SU-DHL-6 (cell line): ENCODE measurements at regions not wholly inside any gene's neighbourhood (a gene's known extent, or its start where the extent isn't known, plus 50 kb on each side); places are given as distances from the start of the nearest gene placed in this dataset.

Source experiments
- H2AFZ ChIP-seq: fragments of 200-600 bp; sonication (generic); 2 replicates; pipeline ENCODE4 v1.6.1; 2014; ENCODE audit warnings: low read depth, mild to moderate bottlenecking, moderate library complexity, mixed read lengths, antibody characterized with exemption, low read length; ENCODE audit not compliant: severe bottlenecking
- H3F3A ChIP-seq: fragments of 200-600 bp; shearing (Covaris generic); 2 replicates; pipeline ENCODE4 v1.6.0; 2016; ENCODE audit warnings: antibody characterized with exemption, mild to moderate bottlenecking; ENCODE audit not compliant: insufficient read depth
- H3K27ac ChIP-seq: fragments of 200-600 bp; sonication (generic); 2 replicates; pipeline ENCODE4 v1.5.1; 2016; ENCODE audit warnings: low read depth, mild to moderate bottlenecking, low read length, moderate library complexity, mixed read lengths
- H3K27me3 ChIP-seq: fragments of 200-600 bp; sonication (generic), shearing (Covaris generic); 2 replicates; pipeline ENCODE4 v1.6.0; 2014; ENCODE audit warnings: mild to moderate bottlenecking, low read length
- H3K36me3 ChIP-seq: fragments of 200-600 bp; sonication (generic); 2 replicates; pipeline ENCODE4 v1.6.1; 2014; ENCODE audit warnings: mild to moderate bottlenecking, low read length, mixed read lengths
- H3K4me2 ChIP-seq: fragments of 300-600, 200-600 bp; shearing (Covaris generic), sonication (generic); 2 replicates; pipeline ENCODE4 v1.6.0; 2014; ENCODE audit warnings: low read length, low read depth, mild to moderate bottlenecking; ENCODE audit not compliant: poor library complexity, severe bottlenecking
- H3K4me3 ChIP-seq: fragments of 200-600 bp; sonication (generic); 2 replicates; pipeline ENCODE4 v1.5.1; 2014; ENCODE audit warnings: antibody characterized with exemption, low read length, mild to moderate bottlenecking, mixed read lengths; ENCODE audit not compliant: insufficient read depth, poor library complexity, severe bottlenecking
- H3K79me2 ChIP-seq: fragments of 200-600 bp; sonication (generic); 2 replicates; pipeline ENCODE4 v1.6.1; 2014; ENCODE audit warnings: mild to moderate bottlenecking, low read length, moderate library complexity; ENCODE audit not compliant: insufficient read depth
- H3K9ac ChIP-seq: fragments of 200-600 bp; sonication (generic); 2 replicates; pipeline ENCODE4 v1.7.0; 2014; ENCODE audit warnings: mild to moderate bottlenecking, low read length
- H3K9me2 ChIP-seq: fragments of 200-600 bp; sonication (generic); replicated peaks from 2 replicates; pipeline ENCODE4 v1.6.1; 2014; ENCODE audit warnings: low read length; ENCODE audit not compliant: insufficient read depth
- H3K9me3 ChIP-seq: fragments of 200-600 bp; sonication (generic); 2 replicates; pipeline ENCODE4 v1.6.1; 2014; ENCODE audit warnings: low read length, mixed read lengths; ENCODE audit not compliant: insufficient read depth
- H4K20me1 ChIP-seq: fragments of 200-600 bp; sonication (generic); 2 replicates; pipeline ENCODE4 v1.6.1; 2014; ENCODE audit warnings: low read depth, mild to moderate bottlenecking, antibody characterized with exemption, low read length, moderate library complexity, mixed read lengths
- CTCF ChIP-seq: fragments of 200-600 bp; sonication (generic); IDR thresholded peaks from one replicate; pipeline ENCODE4 v1.5.1; 2017; ENCODE audit warnings: antibody characterized with exemption, mild to moderate bottlenecking, low read length, moderate library complexity; ENCODE audit not compliant: insufficient read depth, poor library complexity, severe bottlenecking
- EZH2phosphoT487 ChIP-seq: fragments of 200-600 bp; sonication (generic), shearing (Covaris generic); conservative IDR thresholded peaks from 2 replicates; pipeline ENCODE4 v1.6.1; 2018; ENCODE audit warnings: mild to moderate bottlenecking, antibody characterized with exemption, low read length, moderate library complexity, mixed read lengths

- H3K36me3 ChIP-seq: no peaks in the 10 kb centered on the region
- no peak overlapping the region for H3K4me2 ChIP-seq
- TF ChIP-seq EZH2phosphoT487 (no peak), CTCF (no peak)
- H3F3A ChIP-seq: no peaks in the 10 kb centered on the region
- H3K9ac ChIP-seq: no peak overlapping the region
- H3K27ac ChIP-seq: no peak overlapping the region
- H4K20me1 ChIP-seq: no peaks in the 10 kb centered on the region
- H3K79me2 ChIP-seq: no peaks in the 10 kb centered on the region
- H2AFZ ChIP-seq: no peak overlapping the region
- H3K27me3 ChIP-seq: no peaks in the 10 kb centered on the region
- H3K4me3 ChIP-seq: no peak overlapping the region
- H3K9me3 ChIP-seq: no peaks in the 10 kb centered on the region
- no peaks in the 10 kb centered on the region for H3K9me2 ChIP-seq
Observed at GRCh38 chr11:134758342-134758931, 346.4 kb upstream of the B3GAT1 start.

DNA sequence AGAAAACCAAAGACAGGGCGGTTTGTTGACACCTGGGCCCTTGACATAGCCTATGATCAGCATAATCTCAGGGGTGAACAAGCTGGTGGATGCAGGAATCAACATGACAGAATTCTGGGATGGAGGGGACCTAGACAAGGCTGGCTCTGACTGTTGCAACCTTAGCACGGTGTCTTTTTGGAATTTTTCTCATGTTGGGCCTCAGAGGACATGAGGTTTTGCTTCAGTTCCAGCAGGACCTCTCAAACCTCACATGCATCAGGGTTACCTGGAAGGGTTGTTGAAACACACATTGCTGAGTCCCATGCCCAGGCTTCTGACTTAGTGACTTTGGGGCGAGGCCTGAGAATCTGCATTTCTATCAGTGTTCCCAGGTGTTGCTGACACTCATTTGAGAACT is 345.6 kb upstream of the B3GAT1 start:
- Histone ChIP-seq H3K27me3 (no peaks in the 10 kb centered on the region), H3K4me2 (no peak overlapping the region), H3K9me3 (no peaks in the 10 kb centered on the region), H4K20me1 (no peaks in the 10 kb centered on the region), H3F3A (no peaks in the 10 kb centered on the region), H3K9ac (no peak overlapping the region), H2AFZ (no peak overlapping the region), H3K27ac (no peak overlapping the region), H3K79me2 (no peaks in the 10 kb centered on the region), H3K4me3 (no peak overlapping the region), H3K9me2 (no peaks in the 10 kb centered on the region), H3K36me3 (no peaks in the 10 kb centered on the region)
- TF ChIP-seq EZH2phosphoT487 (no peak), CTCF (no peak)

- H4K20me1 ChIP-seq: no peaks in the 10 kb centered on the region
- H3K36me3 ChIP-seq: no peaks in the 10 kb centered on the region
- H3K9me3 ChIP-seq: no peaks in the 10 kb centered on the region
- H3K27me3 ChIP-seq: no peaks in the 10 kb centered on the region
- H3K79me2 ChIP-seq: no peaks in the 10 kb centered on the region
- H3K9ac ChIP-seq: no peak overlapping the region
- H2AFZ ChIP-seq: no peak overlapping the region
- no peaks in the 10 kb centered on the region for H3F3A ChIP-seq
- H3K4me3 ChIP-seq: no peak overlapping the region
- H3K9me2 ChIP-seq: no peaks in the 10 kb centered on the region
- TF ChIP-seq CTCF (no peak), EZH2phosphoT487 (no peak)
- H3K4me2 ChIP-seq: no peak overlapping the region
- H3K27ac ChIP-seq: no peak overlapping the region
Observed at GRCh38 chr11:134756811-134757540, 344.9 kb upstream of the B3GAT1 start.
